GM18517 (cell line): ENCODE measurements at regions not wholly inside any gene's neighbourhood (a gene's known extent, or its start where the extent isn't known, plus 50 kb on each side); places are given as distances from the start of the nearest gene placed in this dataset.
"Not testable (repeated sequence)": the region's sequence is repeated elsewhere in the genome, so short reads cannot be mapped to it uniquely, and the experiment has no call there.

Source experiments
- ATAC-seq: cut with Tn5 transposase; IDR thresholded peaks from one replicate; pipeline ENCODE4 v1.9.1; 2021; ENCODE audit warnings: mild to moderate bottlenecking, moderate library complexity; ENCODE audit not compliant: unreplicated experiment

DNA sequence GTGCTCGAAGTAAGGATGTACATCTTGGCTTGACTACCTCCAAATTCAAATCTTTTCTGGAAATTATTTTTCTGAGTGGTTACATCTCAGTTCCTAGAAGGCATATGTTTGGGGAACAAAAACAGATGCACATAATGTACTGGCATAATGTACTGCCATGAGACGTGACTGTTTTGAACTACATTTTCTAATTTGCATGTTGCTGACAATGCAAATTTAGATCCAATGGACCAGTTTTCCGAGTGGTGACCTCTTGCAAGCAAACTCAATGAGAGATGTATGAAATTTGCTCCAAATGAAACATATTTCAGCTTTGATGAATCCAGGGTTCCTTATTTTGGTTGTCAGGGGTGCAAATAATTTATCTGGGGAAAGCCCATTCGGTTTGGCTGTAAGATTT lies 694.3 kb downstream of the GRXCR1 start:
- no peak for ATAC-seq

DNA sequence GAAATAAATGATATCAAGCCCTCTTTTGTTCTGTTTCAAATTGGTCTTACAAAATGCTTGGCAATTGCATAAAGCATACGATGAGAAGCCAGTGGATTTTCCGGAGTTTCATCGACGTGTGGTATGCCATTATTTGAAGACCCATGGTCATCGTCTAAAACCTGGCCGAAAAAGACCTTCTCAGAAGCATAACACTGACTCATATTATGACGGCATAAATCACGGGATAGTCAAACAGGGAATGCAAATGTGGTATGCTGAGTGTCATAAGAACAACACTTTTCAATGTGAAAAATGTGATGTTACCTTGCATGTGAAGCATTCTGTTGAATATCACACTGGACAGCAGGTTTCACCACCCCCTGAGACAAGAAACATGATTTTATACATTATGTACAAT lies 695.2 kb downstream of the GRXCR1 start:
- ATAC-seq, result no peak

GRCh38 chr4:43607400-43607799 lies 714.9 kb downstream of the GRXCR1 start:
- ATAC-seq, result no peak

- ATAC-seq, result no peak
Observed at GRCh38 chr4:43607827-43608461, 715.4 kb downstream of the GRXCR1 start.

- ATAC-seq, result no peak
Observed at GRCh38 chr4:43619219-43619618, 726.7 kb downstream of the GRXCR1 start.

- not testable (repeated sequence) for ATAC-seq
Observed at GRCh38 chr4:43637893-43638292, 745.4 kb downstream of the GRXCR1 start.

GRCh38 chr4:43651991-43652390 lies 759.5 kb downstream of the GRXCR1 start:
- ATAC-seq, result no peak

- not testable (repeated sequence) for ATAC-seq
Observed at GRCh38 chr4:43659547-43659946, 767.0 kb downstream of the GRXCR1 start.

DNA sequence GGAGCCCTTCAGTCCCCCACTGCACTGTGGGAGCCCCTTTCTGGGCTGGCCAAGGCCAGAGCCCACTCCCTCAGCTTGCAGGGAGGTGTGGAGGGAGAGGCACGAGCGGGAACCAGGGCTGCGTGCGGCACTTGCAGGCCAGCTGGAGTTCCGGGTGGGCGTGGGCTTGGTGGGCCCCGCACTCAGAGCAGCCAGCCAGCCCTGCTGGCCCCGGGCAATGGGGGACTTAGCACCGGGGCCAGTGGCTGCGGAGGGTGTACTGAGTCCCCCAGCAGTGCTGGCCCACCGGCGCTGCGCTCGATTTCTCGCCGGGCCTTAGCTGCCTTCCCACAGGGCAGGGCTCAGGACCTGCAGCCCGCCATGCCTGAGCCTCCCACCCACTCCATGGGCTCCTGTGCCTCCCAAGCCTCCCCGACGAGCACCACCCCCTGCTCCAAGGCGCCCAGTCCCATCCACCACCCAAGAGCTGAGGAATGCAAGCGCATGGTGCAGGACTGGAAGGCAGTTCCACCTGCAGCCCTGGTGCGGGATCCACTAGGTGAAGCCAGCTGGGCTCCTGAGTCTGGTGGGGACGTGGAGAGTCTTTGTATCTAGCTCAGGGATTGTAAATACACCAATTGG lies 776.2 kb downstream of the KCTD8 start:
- not testable (repeated sequence) for ATAC-seq

GRCh38 chr4:43680421-43680820 lies 768.2 kb downstream of the KCTD8 start:
- ATAC-seq, result no peak

DNA sequence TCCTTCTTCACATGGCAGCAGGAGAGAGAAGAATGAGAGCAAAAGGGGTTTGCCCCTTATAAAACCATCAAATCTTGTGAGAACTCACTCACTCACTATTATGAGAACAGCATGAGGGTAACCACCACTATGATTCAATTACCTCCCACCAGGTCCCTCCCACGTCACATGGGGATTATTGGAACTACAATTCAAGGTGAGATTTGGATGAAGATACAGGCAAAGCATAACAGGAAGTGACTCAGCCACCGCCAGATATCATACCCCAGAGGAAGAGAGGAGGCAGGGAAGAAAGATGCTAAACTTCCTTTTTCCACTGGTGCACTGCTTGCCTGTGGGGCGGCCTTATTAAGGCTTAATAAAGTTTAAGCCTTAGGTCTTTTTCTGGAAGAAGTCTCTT lies 766.1 kb downstream of the KCTD8 start:
- ATAC-seq, result no peak

- no peak for ATAC-seq
Observed at GRCh38 chr4:43690116-43690515, 758.5 kb downstream of the KCTD8 start.

DNA sequence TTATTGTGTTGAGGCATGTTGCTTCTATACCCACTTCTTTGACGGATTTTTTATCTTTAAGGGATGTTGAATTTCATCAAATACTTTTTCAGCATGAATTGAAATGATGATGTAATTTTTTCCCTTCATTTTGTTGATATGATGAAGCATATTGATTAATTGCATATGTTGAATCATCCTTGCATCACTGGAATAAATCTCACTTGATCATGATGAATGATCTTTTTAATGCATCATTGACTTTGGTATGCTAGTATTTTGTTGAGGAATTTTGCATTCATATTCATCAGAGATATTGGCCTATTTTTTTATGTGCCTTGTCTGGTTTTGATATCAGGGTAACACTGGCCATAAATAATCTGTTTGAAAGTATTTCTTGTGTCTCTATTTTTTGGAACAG lies 754.7 kb downstream of the KCTD8 start:
- ATAC-seq, result no peak

DNA sequence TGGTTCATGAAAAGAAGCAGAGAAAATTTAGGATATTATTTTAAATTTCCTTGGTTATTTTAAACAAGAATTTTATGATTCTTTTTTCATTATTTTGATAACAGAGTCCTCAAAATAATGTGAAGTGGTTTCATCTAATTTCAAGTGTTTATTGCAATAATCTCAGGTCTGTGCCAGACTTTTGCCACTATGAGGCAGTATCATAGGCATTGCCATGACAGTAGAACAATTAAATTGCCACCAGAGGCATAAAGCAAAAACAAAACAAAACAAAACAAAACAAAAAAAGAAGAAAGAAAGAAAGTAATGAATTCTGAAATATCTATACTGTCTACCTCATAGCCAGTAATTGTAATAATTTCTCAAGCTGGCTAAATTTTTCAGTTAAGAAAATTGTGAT lies 739.2 kb downstream of the KCTD8 start:
- no peak for ATAC-seq

DNA sequence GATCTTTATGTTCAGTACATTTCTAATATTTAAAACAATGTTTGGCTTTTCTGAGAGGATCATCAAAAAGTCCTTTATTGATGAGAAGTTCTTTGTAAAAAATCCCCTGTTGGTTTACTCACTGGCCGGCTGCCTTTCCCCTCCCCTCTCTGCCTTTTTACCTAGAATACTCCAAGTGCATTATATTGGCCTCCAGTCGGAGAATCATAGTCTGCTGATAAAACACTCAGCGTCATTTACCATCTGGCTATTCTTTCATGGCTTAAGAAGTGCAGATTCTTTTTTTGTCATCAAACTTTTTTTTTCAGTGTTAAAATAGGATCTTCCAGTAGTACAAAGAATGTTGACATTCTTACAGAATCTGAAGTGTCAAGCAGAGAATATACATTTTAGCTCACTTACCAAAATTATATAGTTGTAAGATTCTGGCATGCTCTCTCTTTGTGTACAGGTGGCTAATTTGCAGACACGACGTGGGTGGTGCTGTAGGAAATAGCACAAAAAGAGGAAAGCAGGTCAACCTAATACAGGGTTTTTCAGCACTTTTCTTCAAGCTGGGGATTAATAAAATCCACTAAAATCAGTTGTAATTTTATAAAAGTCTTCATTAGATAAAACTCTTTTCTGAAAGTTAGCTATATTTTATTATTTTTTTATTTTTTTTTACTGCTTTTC lies 731.8 kb downstream of the KCTD8 start:
- ATAC-seq, result no peak

- no peak for ATAC-seq
Observed at GRCh38 chr4:43718369-43718768, 730.2 kb downstream of the KCTD8 start.

DNA sequence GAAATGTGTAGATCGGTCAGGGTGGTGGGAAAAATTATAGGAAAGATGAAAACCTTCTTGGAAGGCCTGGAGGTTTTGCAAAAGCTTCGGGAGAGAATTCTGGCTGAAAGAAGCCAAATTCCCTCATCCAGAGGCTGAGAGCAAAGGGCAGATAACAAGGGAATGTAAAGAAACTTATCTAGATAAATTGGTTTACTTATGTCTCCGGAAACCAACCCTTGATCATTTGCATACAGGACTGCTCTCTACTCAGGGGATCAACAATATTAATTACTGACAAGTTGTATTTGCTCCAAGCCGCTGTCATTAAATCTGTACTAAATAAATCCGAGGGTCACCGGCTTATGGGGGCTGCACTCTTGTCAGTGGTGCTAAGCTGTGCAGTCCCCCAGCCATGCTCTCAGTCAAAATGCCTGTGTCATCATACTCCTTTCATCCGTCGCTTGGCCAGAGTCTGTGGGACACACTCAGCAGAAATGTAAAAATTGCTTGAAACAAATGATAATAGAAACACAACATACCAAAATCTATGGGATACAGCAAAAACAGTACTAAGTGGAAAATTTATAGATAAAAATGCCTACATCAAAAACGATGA lies 715.7 kb downstream of the KCTD8 start:
- ATAC-seq, result no peak

- no peak for ATAC-seq
Observed at GRCh38 chr4:43742083-43742482, 706.5 kb downstream of the KCTD8 start.

GRCh38 chr4:43754566-43754965 lies 694.0 kb downstream of the KCTD8 start:
- no peak for ATAC-seq

- no peak for ATAC-seq
Observed at GRCh38 chr4:43757147-43757546, 691.5 kb downstream of the KCTD8 start.

DNA sequence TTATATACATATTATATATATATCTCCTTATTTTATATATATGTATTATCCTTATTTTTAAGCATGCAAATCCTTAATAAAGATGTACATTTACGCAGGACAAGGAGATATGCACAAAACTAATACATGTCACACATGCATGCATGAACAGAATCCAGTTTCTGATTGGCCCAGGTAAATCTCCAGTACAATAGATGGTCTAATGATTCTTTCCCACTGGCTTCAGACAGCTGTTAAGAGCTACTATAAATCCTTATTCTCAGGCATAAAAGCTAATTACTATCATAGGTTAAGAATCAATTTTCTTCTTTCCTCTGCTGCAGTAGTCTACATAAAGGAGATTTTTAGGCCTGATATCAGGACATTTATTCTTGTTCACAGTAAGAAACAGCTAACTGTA lies 689.8 kb downstream of the KCTD8 start:
- no peak for ATAC-seq

DNA sequence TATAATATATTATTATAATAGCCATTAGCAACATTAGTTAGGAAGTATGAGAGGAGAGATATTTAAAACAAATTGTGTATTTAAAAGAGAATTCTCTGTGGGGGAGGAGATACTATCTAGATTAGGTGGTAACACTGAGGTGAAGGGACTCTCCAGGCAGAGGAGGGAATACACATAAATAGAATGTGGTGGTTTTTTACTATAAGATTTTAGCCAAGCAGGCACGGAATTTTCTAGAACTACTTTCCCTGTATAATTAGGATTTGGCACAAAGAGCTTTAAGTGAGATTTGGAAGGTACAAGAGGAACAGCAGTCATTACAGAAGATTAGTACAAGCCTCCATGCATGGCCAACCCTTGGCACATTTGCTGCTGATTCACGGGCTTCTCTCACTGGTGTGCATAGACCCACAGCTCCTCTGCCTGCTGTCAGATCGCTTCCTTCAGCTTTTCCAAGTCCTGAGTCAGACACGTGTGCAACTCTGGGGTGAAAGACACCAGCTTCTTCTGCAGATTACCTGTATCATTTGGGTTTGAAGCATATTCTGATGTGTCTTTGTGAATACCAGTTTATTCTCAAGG lies 685.5 kb downstream of the KCTD8 start:
- ATAC-seq, result peak; percentile 63
